MM.1S (cell line): ENCODE measurements at regions not wholly inside any gene's neighbourhood (a gene's known extent, or its start where the extent isn't known, plus 50 kb on each side); places are given as distances from the start of the nearest gene placed in this dataset.

Source experiments
- DNase-seq: peaks from one replicate; pipeline ENCODE4 v3.0.0-alpha.2; 2015
- H2AFZ ChIP-seq: fragments of 300-600 bp; sonication (generic); 2 replicates; pipeline ENCODE4 v1.6.0; 2016; ENCODE audit warnings: antibody characterized with exemption, low read length
- H3F3A ChIP-seq: fragments of 300-600 bp; sonication (generic); 2 replicates; pipeline ENCODE4 v1.6.1; 2016; ENCODE audit warnings: mild to moderate bottlenecking, antibody characterized with exemption, low read length, moderate library complexity, mixed read lengths; ENCODE audit not compliant: insufficient read depth
- H3K27ac ChIP-seq: fragments of 300-600 bp; sonication (generic); 2 replicates; pipeline ENCODE4 v1.5.1; 2016; ENCODE audit warnings: mild to moderate bottlenecking, low read length
- H3K27me3 ChIP-seq: fragments of 300-600 bp; sonication (generic); replicated peaks from 2 replicates; pipeline ENCODE4 v1.6.0; 2016; ENCODE audit warnings: low read length; ENCODE audit not compliant: insufficient read depth
- H3K36me3 ChIP-seq: fragments of 300-600 bp; sonication (generic); replicated peaks from 2 replicates; pipeline ENCODE4 v1.6.1; 2016; ENCODE audit warnings: mild to moderate bottlenecking, low read length, mixed read lengths; ENCODE audit not compliant: insufficient read depth
- H3K4me1 ChIP-seq: fragments of 300-600 bp; sonication (generic); 2 replicates; pipeline ENCODE4 v1.6.1; 2016; ENCODE audit warnings: low read length, mixed read lengths
- H3K4me2 ChIP-seq: fragments of 300-600 bp; sonication (generic); 2 replicates; pipeline ENCODE4 v1.6.0; 2016; ENCODE audit warnings: low read depth, low read length
- H3K4me3 ChIP-seq: fragments of 300-600 bp; sonication (generic); 2 replicates; pipeline ENCODE4 v1.5.1; 2016; ENCODE audit warnings: low read length, mixed read lengths
- H3K79me2 ChIP-seq: fragments of 300-600 bp; sonication (generic); 2 replicates; pipeline ENCODE4 v1.6.1; 2016; ENCODE audit warnings: mixed run types, low read length, mixed read lengths
- H3K9ac ChIP-seq: fragments of 300-600 bp; sonication (generic); 2 replicates; pipeline ENCODE4 v1.6.1; 2016; ENCODE audit warnings: low read length, mixed read lengths
- H3K9me2 ChIP-seq: fragments of 300-600 bp; sonication (generic); replicated peaks from 2 replicates; pipeline ENCODE4 v1.6.1; 2016; ENCODE audit warnings: mild to moderate bottlenecking, low read length, mixed read lengths; ENCODE audit not compliant: insufficient read depth
- H3K9me3 ChIP-seq: fragments of 300-600 bp; sonication (generic); replicated peaks from 2 replicates; pipeline ENCODE4 v1.6.1; 2016; ENCODE audit warnings: mild to moderate bottlenecking, low read length, mixed read lengths; ENCODE audit not compliant: insufficient read depth
- H4K20me1 ChIP-seq: fragments of 300-600 bp; sonication (generic); 2 replicates; pipeline ENCODE4 v1.6.1; 2016; ENCODE audit warnings: mild to moderate bottlenecking, low read length, moderate library complexity, mixed read lengths; ENCODE audit not compliant: insufficient read depth
- EZH2 ChIP-seq: fragments of 300-600 bp; sonication (generic); optimal IDR thresholded peaks from 2 replicates; pipeline ENCODE3; 2017; ENCODE audit warnings: low read depth, mild to moderate bottlenecking, antibody characterized with exemption, low read length, mixed read lengths
- EZH2phosphoT487 ChIP-seq: fragments of 300-600 bp; sonication (generic); IDR thresholded peaks from 2 replicates; pipeline ENCODE4 v1.6.1; 2018; ENCODE audit warnings: antibody characterized with exemption, low read length
- TF ChIP-seq, protein P1 (sequence below): fragments of 300-600 bp; sonication (generic); IDR thresholded peaks from 2 replicates; pipeline ENCODE4 v1.5.1; 2016; ENCODE audit warnings: antibody characterized with exemption, low read length, mixed read lengths

DNA sequence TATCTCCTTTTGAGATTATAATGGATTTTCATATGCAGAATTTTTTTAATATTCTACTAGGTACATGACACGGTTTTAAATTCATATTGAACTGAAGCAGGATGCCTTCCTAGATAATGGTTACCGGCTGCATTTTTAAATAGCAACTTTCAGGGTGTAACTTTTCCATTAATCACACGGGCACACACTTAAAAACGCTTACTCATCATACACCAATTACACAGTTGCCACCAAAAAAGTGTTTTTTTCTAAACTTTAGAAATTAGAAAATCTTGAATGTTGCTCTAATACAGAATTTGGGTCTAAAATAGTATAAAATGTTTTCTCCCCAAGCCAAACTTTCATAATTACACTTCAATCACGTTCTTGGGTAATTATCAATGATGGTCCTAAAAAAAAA, 149.1 kb upstream of the RNF32 start:
- Histone ChIP-seq H3F3A (no peaks in the 10 kb centered on the region), H3K36me3 (no peaks in the 10 kb centered on the region), H2AFZ (no peak overlapping the region), H3K4me2 (no peak overlapping the region), H3K4me3 (no peak overlapping the region), H3K4me1 (no peaks in the 10 kb centered on the region), H4K20me1 (no peaks in the 10 kb centered on the region), H3K9me3 (no peaks in the 10 kb centered on the region), H3K27ac (no peak overlapping the region), H3K27me3 (no peaks in the 10 kb centered on the region), H3K9ac (no peak overlapping the region), H3K79me2 (no peaks in the 10 kb centered on the region), H3K9me2 (no peaks in the 10 kb centered on the region)
- DNase-seq: no peak
- no peak for TF ChIP-seq EZH2phosphoT487
- TF ChIP-seq, protein P1, sequence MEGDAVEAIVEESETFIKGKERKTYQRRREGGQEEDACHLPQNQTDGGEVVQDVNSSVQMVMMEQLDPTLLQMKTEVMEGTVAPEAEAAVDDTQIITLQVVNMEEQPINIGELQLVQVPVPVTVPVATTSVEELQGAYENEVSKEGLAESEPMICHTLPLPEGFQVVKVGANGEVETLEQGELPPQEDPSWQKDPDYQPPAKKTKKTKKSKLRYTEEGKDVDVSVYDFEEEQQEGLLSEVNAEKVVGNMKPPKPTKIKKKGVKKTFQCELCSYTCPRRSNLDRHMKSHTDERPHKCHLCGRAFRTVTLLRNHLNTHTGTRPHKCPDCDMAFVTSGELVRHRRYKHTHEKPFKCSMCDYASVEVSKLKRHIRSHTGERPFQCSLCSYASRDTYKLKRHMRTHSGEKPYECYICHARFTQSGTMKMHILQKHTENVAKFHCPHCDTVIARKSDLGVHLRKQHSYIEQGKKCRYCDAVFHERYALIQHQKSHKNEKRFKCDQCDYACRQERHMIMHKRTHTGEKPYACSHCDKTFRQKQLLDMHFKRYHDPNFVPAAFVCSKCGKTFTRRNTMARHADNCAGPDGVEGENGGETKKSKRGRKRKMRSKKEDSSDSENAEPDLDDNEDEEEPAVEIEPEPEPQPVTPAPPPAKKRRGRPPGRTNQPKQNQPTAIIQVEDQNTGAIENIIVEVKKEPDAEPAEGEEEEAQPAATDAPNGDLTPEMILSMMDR: no peak
- TF ChIP-seq EZH2: no peak

DNA sequence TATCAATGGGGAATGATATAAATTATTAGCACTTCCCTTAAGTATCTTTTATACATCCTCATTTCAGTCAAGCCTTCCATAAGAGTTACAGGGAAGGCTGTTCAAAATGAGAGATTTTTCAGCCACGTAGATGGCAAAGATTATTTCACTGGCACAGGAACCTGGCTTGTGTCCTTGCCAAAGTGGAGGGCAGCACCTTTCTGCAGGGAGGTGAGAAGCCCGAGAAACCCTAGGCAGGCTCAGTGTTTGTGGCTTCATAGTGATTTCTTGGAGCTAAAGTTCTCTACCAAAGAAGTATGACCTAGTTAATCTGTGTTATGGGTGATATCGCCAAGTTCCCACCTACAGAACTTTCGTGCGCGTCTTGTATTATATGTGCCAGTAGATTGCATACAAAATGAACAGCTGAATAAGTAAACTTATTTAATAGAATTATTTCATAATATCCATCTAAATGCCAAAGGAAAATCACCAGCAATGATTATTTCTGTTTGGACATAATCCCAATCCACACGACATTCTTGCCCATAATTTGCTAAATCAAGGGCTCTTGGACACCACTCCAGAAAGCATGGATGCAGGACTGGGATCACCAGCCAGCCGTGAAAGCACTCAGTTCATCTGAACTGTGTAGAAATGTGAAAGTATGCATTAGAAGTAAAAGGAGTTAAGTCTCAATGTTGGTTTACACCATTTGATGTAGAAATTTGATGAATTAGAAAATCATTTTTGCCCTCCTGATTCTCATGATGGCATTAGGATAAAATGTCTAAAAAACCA, 150.4 kb upstream of the RNF32 start:
- no peak overlapping the region for H3K4me2 ChIP-seq
- no peak for TF ChIP-seq EZH2
- TF ChIP-seq, protein P1: no peak
- no peak for TF ChIP-seq EZH2phosphoT487
- H3K9me2 ChIP-seq: no peaks in the 10 kb centered on the region

DNA sequence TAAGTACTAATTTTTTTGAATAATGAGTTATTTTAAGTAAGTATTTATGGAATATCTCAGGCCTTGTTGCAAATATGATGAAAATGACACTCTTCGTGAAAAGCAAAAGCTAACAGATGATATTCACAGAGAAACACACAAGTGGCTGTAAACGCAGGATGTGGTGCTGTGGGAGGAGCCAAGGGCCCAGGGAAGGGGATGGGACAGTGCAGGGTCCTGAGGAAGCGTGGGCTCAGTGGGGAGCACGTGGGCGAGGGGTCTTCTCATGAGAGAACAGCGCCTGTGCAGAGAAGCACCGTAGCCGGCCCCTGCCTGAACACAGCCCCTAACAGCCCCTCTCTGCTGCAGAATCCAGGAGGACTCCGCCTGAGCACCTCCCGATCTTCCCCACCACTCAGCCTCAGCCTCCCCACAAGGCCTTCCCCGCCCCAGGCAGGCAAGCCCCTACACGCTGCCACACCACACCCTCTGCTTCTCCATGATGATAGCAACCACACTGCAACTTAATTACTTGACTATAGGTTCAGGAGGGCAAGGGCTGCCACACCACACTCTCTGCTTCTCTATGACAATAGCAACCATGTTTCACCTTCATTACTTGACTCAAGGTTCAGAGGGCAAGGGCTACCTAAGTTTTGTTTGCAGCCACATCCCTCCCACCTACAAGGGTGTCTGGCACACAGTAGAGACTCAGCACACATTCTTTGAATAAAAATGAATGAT, 152.6 kb upstream of the RNF32 start:
- no peaks in the 10 kb centered on the region for H3K9me2 ChIP-seq
- H3K9ac ChIP-seq: no peak overlapping the region
- no peaks in the 10 kb centered on the region for H3K36me3 ChIP-seq
- TF ChIP-seq, protein P1: no peak
- TF ChIP-seq EZH2 (no peak), EZH2phosphoT487 (no peak)
- no peaks in the 10 kb centered on the region for H3K79me2 ChIP-seq
- H2AFZ ChIP-seq: no peak overlapping the region
- no peaks in the 10 kb centered on the region for H3K27me3 ChIP-seq
- H3K9me3 ChIP-seq: no peaks in the 10 kb centered on the region
- no peaks in the 10 kb centered on the region for H4K20me1 ChIP-seq
- no peak overlapping the region for H3K4me2 ChIP-seq
- no peak overlapping the region for H3K27ac ChIP-seq
- DNase-seq: no peak
- no peak overlapping the region for H3K4me3 ChIP-seq
- no peaks in the 10 kb centered on the region for H3K4me1 ChIP-seq
- H3F3A ChIP-seq: no peaks in the 10 kb centered on the region

More for the DNA sequence above, 150.4 kb upstream of the RNF32 start:
- H3K4me1 ChIP-seq: no peaks in the 10 kb centered on the region
- DNase-seq: no peak
- H4K20me1 ChIP-seq: no peaks in the 10 kb centered on the region
- H3K36me3 ChIP-seq: no peaks in the 10 kb centered on the region
- H3K4me3 ChIP-seq: no peak overlapping the region
- H3K9me3 ChIP-seq: no peaks in the 10 kb centered on the region
- no peak overlapping the region for H3K9ac ChIP-seq
- H3K79me2 ChIP-seq: no peaks in the 10 kb centered on the region
- no peaks in the 10 kb centered on the region for H3K27me3 ChIP-seq
- H2AFZ ChIP-seq: no peak overlapping the region
- no peak overlapping the region for H3K27ac ChIP-seq
- H3F3A ChIP-seq: no peaks in the 10 kb centered on the region
